ENCODE measurements at regions not wholly inside any gene's neighbourhood (a gene's known extent, or its start where the extent isn't known, plus 50 kb on each side); places are given as distances from the start of the nearest gene placed in this dataset.

DNA sequence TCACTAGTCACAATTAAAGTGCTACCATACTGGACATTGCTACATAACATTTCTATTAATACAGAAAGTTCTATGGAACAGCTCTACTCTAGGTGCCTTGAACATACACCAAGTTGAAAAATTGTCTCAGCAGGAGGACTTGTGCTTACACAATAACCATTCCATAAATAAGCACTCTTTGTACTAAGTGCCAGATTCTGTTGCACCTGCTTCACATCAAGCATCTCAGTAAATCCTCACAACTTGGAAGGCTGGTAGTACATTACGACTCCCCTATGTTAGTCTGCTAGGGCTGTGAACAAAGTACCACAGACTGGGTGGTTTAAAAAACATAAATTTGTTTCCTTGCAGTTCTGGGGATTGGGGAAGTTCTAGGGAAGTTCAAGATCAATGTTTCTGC is 296.9 kb upstream of the NCKAP5 start:
- TF ChIP-seq CTCF (IDR thresholded peaks at IDR 0.05) = no peak
- no peak for TF ChIP-seq POLR2A (IDR thresholded peaks at IDR 0.05)
